AG04450 (cell line): ENCODE measurements at regions not wholly inside any gene's neighbourhood (a gene's known extent, or its start where the extent isn't known, plus 50 kb on each side); places are given as distances from the start of the nearest gene placed in this dataset.

Experiments used
- CTCF ChIA-PET: fragments of 300-600, 350-600 bp; formaldehyde crosslinking; extraction: SDS; loops from one replicate; lab custom pipeline; 2022; ENCODE audit warnings: antibody characterized with exemption, inconsistent platforms; lab: Charles Lee
- POLR2A ChIA-PET: fragments of 350-600 bp; formaldehyde crosslinking; extraction: SDS; loops from one replicate; lab custom pipeline; 2021; ENCODE audit warnings: antibody characterized with exemption, inconsistent platforms; lab: Yijun Ruan, JAX
- DNase-seq: peaks from one replicate; pipeline ENCODE4 v3.0.0-alpha.2; 2011; ENCODE audit warnings: low read depth, low spot score
- H3K27ac ChIP-seq: one replicate; pipeline ENCODE4 v1.5.1; 2012; ENCODE audit warnings: low read depth, low read length, control low read depth
- H3K27me3 ChIP-seq: one replicate; pipeline ENCODE4 v1.6.0; 2012; ENCODE audit warnings: low read length; ENCODE audit not compliant: control insufficient read depth, insufficient read depth
- H3K4me3 ChIP-seq: 2 replicates; pipeline ENCODE4 v1.5.1; 2011; ENCODE audit warnings: mild to moderate bottlenecking, low read depth, low read length, control low read depth
- H3K9me3 ChIP-seq: 2 replicates; pipeline ENCODE4 v1.5.1; 2012; ENCODE audit warnings: low read length; ENCODE audit not compliant: control insufficient read depth, insufficient read depth
- CTCF ChIP-seq: IDR thresholded peaks from 2 replicates; pipeline ENCODE4 v1.5.1; 2011; ENCODE audit warnings: low read depth, low read length, control low read depth, inconsistent platforms

GRCh38 chr16:86191663-86192062, 292.7 kb downstream of the IRF8 start:
- DNase-seq = no peak
- CTCF ChIA-PET = no interaction called here
- Histone ChIP-seq H3K9me3 (peaks cover 3% of the 10 kb centered on the region; the same call in 1 of the 2 replicates), H3K27me3 (no peaks in the 10 kb centered on the region), H3K27ac (no peak overlapping the region), H3K4me3 (no peak overlapping the region)
- POLR2A ChIA-PET = no interaction called here
- no peak for TF ChIP-seq CTCF

DNA sequence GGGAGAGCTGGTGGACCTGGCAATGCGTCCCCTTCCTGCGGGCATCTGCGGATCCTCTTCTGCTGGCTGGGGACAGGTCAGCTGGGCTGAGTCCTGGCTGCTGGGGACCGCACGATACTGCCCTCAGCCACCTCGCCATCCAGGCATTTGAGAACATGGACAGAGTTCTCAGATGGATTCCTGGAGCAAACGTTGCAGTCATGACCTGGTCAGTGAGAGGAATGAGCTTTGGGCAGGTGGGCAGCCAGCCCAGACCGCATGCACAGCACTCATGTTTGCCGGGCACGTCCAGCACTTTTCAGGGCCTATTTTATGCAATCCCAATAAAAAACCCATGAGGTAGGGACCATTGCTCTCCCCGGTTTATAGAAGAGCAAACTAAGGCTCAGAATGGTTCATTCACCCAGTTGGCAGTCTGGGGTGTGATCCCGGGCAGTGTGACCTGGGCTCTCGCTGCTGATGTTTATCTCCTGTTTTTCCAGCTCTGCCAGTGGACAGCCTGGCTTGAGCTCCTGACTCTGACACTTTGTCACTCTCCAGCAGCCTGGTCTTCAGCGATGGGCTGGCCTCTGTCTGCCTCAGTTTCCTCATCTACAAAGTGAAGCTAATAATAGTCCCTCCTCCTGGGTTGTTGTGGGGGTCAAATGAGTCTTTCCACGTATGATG, 294.7 kb downstream of the IRF8 start:
- no peak overlapping the region for H3K27ac ChIP-seq
- H3K27me3 ChIP-seq = no peaks in the 10 kb centered on the region
- TF ChIP-seq CTCF = no peak
- no peak for DNase-seq
- CTCF ChIA-PET = no interaction called here
- H3K4me3 ChIP-seq = no peak overlapping the region
- POLR2A ChIA-PET = no interaction called here
- peaks cover 3% of the 10 kb centered on the region; the same call in 1 of the 2 replicates for H3K9me3 ChIP-seq

GRCh38 chr16:86195863-86196630, 297.1 kb downstream of the IRF8 start:
- no peak for TF ChIP-seq CTCF
- Histone ChIP-seq H3K4me3 (no peak overlapping the region), H3K27ac (no peak overlapping the region), H3K9me3 (peaks cover 3% of the 10 kb centered on the region; the same call in 1 of the 2 replicates), H3K27me3 (no peaks in the 10 kb centered on the region)
- POLR2A ChIA-PET = no interaction called here
- CTCF ChIA-PET = no interaction called here
- no peak for DNase-seq

- Histone ChIP-seq H3K27me3 (no peaks in the 10 kb centered on the region), H3K27ac (no peak overlapping the region), H3K4me3 (no peak overlapping the region), H3K9me3 (peaks cover 3% of the 10 kb centered on the region; the same call in 1 of the 2 replicates)
- ChIA-PET CTCF (no interaction called here), POLR2A (no interaction called here)
- TF ChIP-seq CTCF = no peak
- no peak for DNase-seq
These were observed 297.9 kb downstream of the IRF8 start for GRCh38 chr16:86196687-86197391.
